Activated naive CD4-positive, alpha-beta T cell treated with anti-CD3 and anti-CD28 coated beads, Interleukin-2, amount 50 U/mL, for 72 hours (primary cell): ENCODE measurements at regions not wholly inside any gene's neighbourhood (a gene's known extent, or its start where the extent isn't known, plus 50 kb on each side); places are given as distances from the start of the nearest gene placed in this dataset.

Experiments used
- ATAC-seq, 2 donors: fragments of 150-1000 bp; cut with Tn5 transposase; 2 replicates each; pipeline ENCODE4 v1.10.0; 2021; ENCODE audit warnings: mild to moderate bottlenecking in 2 of 2, moderate library complexity in 2 of 2
- DNase-seq, 2 donors: peaks; one replicate each; pipeline ENCODE4 v3.0.0; 2021 to 2022; ENCODE audit warnings: low spot score in 2 of 2
- H3K27ac Mint-ChIP-seq, 2 donors: one replicate each; pipeline ENCODE4 v1.8.0; 2022; ENCODE audit warnings: mild to moderate bottlenecking in 2 of 2, mixed read lengths in 2 of 2
- H3K36me3 Mint-ChIP-seq, 2 donors: one replicate each; pipeline ENCODE4 v1.8.0; 2022; ENCODE audit warnings: mixed read lengths in 2 of 2
- H3K9me3 Mint-ChIP-seq, 2 donors: one replicate each; pipeline ENCODE4 v1.8.0; 2022; ENCODE audit warnings: mixed read lengths in 2 of 2

DNA sequence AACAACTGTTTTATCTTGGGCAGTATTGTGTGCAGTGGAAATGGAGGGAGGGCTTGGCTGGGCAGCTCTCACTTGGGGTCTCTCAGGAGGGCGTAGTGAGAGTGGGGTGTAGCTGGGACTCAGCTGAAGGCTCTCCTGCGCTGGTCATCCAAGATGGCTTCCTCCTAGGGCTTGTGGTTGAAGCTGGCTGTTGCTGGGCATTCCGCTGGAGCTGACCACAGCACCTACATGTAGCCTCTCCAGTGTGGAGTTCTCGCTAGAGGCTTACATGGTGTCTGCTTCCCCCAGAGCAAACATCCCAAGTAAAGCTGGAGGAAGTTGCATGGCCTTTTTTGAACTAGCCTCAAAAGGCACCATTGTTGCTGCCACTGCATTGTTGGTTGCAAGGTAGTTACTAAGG, 344.1 kb upstream of the MARCKS start:
- DNase-seq (no peak), ATAC-seq (no peak)
- Mint-ChIP-seq H3K9me3 (peaks cover 0 to 4% of the 10 kb centered on the region in 2 donors), H3K27ac (no peak overlapping the region), H3K36me3 (no peaks in the 10 kb centered on the region)

DNA sequence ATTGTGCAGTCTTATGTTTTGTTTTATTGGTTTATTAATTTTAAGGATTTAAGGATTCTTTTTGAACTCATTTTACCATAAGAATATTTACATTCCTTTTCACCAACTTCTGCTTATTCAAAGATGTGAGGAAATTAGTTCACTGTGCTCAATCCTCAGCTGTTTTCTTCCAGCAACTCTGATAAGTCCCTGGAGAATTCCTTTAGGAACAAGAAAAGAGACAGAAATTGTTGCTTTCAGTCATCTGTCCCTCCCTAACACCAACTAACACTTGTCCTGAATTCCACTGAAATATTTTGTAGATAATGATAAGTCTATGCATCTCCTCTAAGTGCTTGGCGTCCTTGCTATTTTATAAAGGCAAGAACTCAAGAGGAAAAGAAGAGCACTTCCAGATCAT, 334.8 kb upstream of the MARCKS start:
- Mint-ChIP-seq H3K36me3 (no peaks in the 10 kb centered on the region), H3K27ac (no peak overlapping the region), H3K9me3 (peaks cover 6% of the 10 kb centered on the region in 2 donors)
- DNase-seq, result no peak
- no peak for ATAC-seq

DNA sequence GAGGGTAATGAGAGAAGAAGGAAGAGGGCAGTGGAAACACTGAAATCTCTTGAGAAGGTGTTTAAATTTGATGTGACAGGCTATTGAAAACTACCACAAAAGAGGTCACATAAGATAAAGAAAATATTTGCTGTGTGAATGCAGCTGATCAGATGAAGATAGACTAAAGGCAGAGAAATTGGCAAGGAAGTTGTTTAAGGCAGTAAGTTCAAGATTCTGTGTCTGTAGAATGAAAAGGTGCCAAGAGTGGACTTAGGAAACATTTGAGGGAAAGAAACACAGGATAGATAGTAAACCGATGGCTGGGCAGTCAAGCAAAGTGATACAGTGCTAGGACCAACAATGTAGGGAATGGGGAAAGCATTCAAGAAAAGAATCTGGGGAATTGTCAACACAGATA, 332.3 kb upstream of the MARCKS start:
- Mint-ChIP-seq H3K27ac (no peak overlapping the region), H3K9me3 (peaks cover 6% of the 10 kb centered on the region in 2 donors), H3K36me3 (no peaks in the 10 kb centered on the region)
- no peak for ATAC-seq
- no peak for DNase-seq

GRCh38 chr6:113526553-113526952, 330.6 kb upstream of the MARCKS start:
- no peak for DNase-seq
- Mint-ChIP-seq H3K27ac (no peak overlapping the region), H3K9me3 (peaks cover 6% of the 10 kb centered on the region in 2 donors), H3K36me3 (no peaks in the 10 kb centered on the region)
- no peak for ATAC-seq

- no peak for DNase-seq
- ATAC-seq, result no peak
- Mint-ChIP-seq H3K27ac (no peak overlapping the region), H3K9me3 (peaks cover 6% of the 10 kb centered on the region in 2 donors), H3K36me3 (no peaks in the 10 kb centered on the region)
These were observed 330.1 kb upstream of the MARCKS start for GRCh38 chr6:113526995-113527394.

GRCh38 chr6:113528111-113528510, 329.0 kb upstream of the MARCKS start:
- no peak for DNase-seq
- no peak overlapping the region for H3K27ac Mint-ChIP-seq
- no peak for ATAC-seq
- peaks cover 6% of the 10 kb centered on the region in 2 donors for H3K9me3 Mint-ChIP-seq
- no peaks in the 10 kb centered on the region for H3K36me3 Mint-ChIP-seq

GRCh38 chr6:113529196-113529595, 327.9 kb upstream of the MARCKS start:
- Mint-ChIP-seq H3K9me3 (peaks cover 6% of the 10 kb centered on the region in 2 donors), H3K27ac (no peak overlapping the region), H3K36me3 (no peaks in the 10 kb centered on the region)
- DNase-seq (no peak), ATAC-seq (no peak)

DNA sequence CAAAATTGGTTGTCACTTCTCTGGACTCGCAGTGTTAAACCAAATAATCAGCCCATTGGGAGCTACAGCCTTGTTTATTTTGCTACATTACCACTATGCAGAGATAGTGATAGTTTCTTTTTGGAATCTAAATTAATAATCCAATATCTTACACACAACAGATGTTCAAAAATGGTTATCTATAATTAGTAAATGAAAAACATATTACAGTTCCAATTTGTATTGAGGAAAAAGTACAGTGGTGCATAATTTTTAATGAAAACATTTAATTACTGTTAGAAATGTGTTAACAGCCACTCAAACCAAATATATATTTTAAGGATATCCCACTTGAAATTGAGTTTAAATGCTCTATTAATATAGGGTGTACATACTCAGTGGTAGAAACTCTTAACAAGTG, 327.3 kb upstream of the MARCKS start:
- Mint-ChIP-seq H3K27ac (no peak overlapping the region), H3K36me3 (no peaks in the 10 kb centered on the region), H3K9me3 (peaks cover 4% of the 10 kb centered on the region in 2 donors)
- ATAC-seq (no peak), DNase-seq (no peak)

DNA sequence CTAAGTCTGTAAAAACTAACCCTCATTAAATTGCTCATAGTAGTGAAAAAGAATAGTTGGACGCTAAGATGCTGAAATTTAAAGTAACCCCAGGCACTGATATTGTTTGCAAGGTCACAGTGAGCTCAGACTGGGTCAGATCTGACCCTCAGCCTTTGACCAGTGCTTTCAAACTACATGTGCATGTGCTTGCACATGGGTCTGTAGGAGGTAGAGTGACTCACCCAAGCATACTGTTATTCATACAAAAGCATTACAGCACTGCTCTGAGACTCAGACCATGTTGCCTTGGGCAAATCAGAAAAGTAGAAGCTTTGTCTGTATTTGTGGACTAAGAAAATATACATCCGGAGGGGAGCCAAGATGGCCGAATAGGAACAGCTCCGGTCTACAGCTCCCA, 326.4 kb upstream of the MARCKS start:
- no peak for ATAC-seq
- H3K27ac Mint-ChIP-seq, result no peak overlapping the region
- no peaks in the 10 kb centered on the region for H3K36me3 Mint-ChIP-seq
- DNase-seq, result no peak
- H3K9me3 Mint-ChIP-seq, result no peaks in the 10 kb centered on the region

- Mint-ChIP-seq H3K36me3 (no peaks in the 10 kb centered on the region), H3K27ac (no peak overlapping the region), H3K9me3 (peaks cover 4 to 7% of the 10 kb centered on the region in 2 donors)
- ATAC-seq (no peak), DNase-seq (no peak)
These were observed 317.9 kb upstream of the MARCKS start for GRCh38 chr6:113539202-113539601.

DNA sequence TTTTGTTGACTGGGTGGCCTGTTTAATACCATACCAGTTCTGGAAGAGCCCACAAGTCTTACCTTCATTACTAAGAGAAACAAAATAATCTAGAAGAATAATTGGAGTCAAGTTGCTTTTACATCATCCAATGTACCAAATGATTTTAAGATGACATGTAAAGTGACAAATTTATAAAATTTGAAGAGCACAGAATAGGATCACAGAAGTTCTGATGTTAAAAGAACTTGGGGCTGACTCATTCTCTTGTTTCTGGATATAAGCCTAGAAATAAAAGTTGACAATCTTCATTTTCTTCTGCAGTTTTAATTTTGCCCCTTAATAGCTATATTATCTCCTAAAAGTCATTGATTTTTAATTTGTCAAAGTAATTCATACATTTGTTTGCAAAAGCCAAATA, 317.5 kb upstream of the MARCKS start:
- no peaks in the 10 kb centered on the region for H3K36me3 Mint-ChIP-seq
- ATAC-seq, result no peak
- no peak overlapping the region for H3K27ac Mint-ChIP-seq
- DNase-seq, result no peak
- H3K9me3 Mint-ChIP-seq, result peaks cover 4 to 7% of the 10 kb centered on the region in 2 donors

GRCh38 chr6:113540466-113540865, 316.7 kb upstream of the MARCKS start:
- DNase-seq (no peak), ATAC-seq (no peak)
- peaks cover 7% of the 10 kb centered on the region in 2 donors for H3K9me3 Mint-ChIP-seq
- no peaks in the 10 kb centered on the region for H3K36me3 Mint-ChIP-seq
- no peak overlapping the region for H3K27ac Mint-ChIP-seq

GRCh38 chr6:113551168-113551567, 306.0 kb upstream of the MARCKS start:
- no peak for ATAC-seq
- no peak for DNase-seq
- H3K9me3 Mint-ChIP-seq, result peaks cover 7 to 12% of the 10 kb centered on the region in 2 donors
- H3K36me3 Mint-ChIP-seq, result no peaks in the 10 kb centered on the region
- H3K27ac Mint-ChIP-seq, result no peak overlapping the region

DNA sequence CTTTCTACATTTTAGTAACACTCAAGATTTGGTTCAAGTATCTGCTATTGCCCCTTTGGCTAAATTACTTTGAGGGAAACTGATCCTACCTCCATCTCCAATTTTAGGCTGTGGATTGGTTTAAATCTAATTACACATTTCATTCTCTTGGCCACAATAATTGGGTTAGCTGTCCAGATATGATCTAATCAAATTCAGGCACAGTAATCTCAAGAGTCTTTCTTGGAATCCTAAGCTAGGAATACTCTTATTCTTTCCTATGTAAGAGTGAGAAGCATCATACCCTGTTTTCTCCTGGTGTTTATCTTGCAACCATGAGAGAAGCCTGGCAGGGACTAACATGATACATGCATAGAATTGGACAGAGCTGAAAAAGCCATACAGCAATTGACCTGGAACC, 300.4 kb upstream of the MARCKS start:
- H3K36me3 Mint-ChIP-seq, result no peaks in the 10 kb centered on the region
- ATAC-seq (no peak), DNase-seq (no peak)
- no peaks in the 10 kb centered on the region for H3K9me3 Mint-ChIP-seq
- H3K27ac Mint-ChIP-seq, result no peak overlapping the region

DNA sequence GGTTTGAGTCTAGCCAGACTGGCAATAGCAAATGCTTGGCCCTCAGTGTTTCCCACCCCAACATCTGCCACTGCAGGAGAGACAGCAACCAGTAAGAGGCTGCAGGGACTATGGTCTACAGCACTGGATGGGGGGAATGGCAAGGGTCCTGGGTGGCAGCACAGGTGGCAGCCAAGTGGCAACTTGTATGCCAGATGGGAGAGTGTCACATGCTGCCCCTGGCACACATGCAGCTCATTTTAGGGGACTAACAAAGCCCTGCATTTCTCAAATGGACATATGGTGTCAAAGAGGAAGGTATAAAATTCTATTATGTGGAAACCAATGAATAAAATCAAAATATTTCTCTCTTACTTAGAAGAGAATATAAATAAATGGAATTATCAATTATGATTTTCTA, 298.7 kb upstream of the MARCKS start:
- Mint-ChIP-seq H3K36me3 (no peaks in the 10 kb centered on the region), H3K9me3 (no peaks in the 10 kb centered on the region), H3K27ac (no peak overlapping the region)
- DNase-seq (no peak), ATAC-seq (no peak)

GRCh38 chr6:113558966-113559365, 298.2 kb upstream of the MARCKS start:
- DNase-seq (no peak), ATAC-seq (no peak)
- Mint-ChIP-seq H3K27ac (no peak overlapping the region), H3K36me3 (no peaks in the 10 kb centered on the region), H3K9me3 (no peaks in the 10 kb centered on the region)

- Mint-ChIP-seq H3K27ac (no peak overlapping the region), H3K36me3 (no peaks in the 10 kb centered on the region), H3K9me3 (no peaks in the 10 kb centered on the region)
- ATAC-seq, result no peak
- no peak for DNase-seq
These were observed 296.8 kb upstream of the MARCKS start for GRCh38 chr6:113560376-113560775.

- no peak overlapping the region for H3K27ac Mint-ChIP-seq
- no peak for ATAC-seq
- H3K9me3 Mint-ChIP-seq, result no peaks in the 10 kb centered on the region
- no peaks in the 10 kb centered on the region for H3K36me3 Mint-ChIP-seq
- DNase-seq, result no peak
These were observed 296.2 kb upstream of the MARCKS start for GRCh38 chr6:113560908-113561307.

- no peak overlapping the region for H3K27ac Mint-ChIP-seq
- DNase-seq (no peak), ATAC-seq (no peak)
- H3K36me3 Mint-ChIP-seq, result no peaks in the 10 kb centered on the region
- no peaks in the 10 kb centered on the region for H3K9me3 Mint-ChIP-seq
These were observed 294.9 kb upstream of the MARCKS start for GRCh38 chr6:113562248-113562647.
